Gastroesophageal sphincter (tissue), 4 donors: ENCODE measurements at regions not wholly inside any gene's neighbourhood (a gene's known extent, or its start where the extent isn't known, plus 50 kb on each side); places are given as distances from the start of the nearest gene placed in this dataset.

ENCODE experiments used
- ATAC-seq: fragments of 150-250 bp; one replicate; pipeline ENCODE4 v1.9.1; 2016; ENCODE audit warnings: mild to moderate bottlenecking, moderate library complexity
- H3K27ac ChIP-seq, 4 donors: fragments of 200-600 bp; sonication (generic) in 3 of 4; 1 replicate in 3 of 4; 2 replicates in 1 of 4; pipeline ENCODE4 v1.5.1; 2016 to 2019
- H3K27me3 ChIP-seq: fragments of 200-600 bp; sonication (generic); one replicate; pipeline ENCODE4 v1.5.1; 2019
- H3K36me3 ChIP-seq, 2 donors: fragments of 200-600 bp; sonication (generic); one replicate each; pipeline ENCODE4 v1.5.1; 2019; ENCODE audit warnings: control low read depth in 1 of 2
- H3K4me1 ChIP-seq, 3 donors: fragments of 200-600 bp; sonication (generic); 1 replicate in 2 of 3; 2 replicates in 1 of 3; pipeline ENCODE4 v1.5.1; 2016 to 2019; ENCODE audit warnings: control low read depth in 2 of 3
- H3K4me3 ChIP-seq, 2 donors: fragments of 200-600 bp; sonication (generic); one replicate each; pipeline ENCODE4 v1.5.1; 2019; ENCODE audit warnings: mild to moderate bottlenecking in 1 of 2, moderate library complexity in 1 of 2
- H3K9me3 ChIP-seq, 3 donors: fragments of 200-600 bp; sonication (generic); one replicate each; pipeline ENCODE4 v1.5.1; 2017 to 2019; ENCODE audit warnings: control low read depth in 2 of 3
- EP300 ChIP-seq: sonication (generic); formaldehyde crosslinking; IDR thresholded peaks from one replicate; pipeline ENCODE4 v1.6.1; 2017; ENCODE audit warnings: antibody characterized with exemption, mild to moderate bottlenecking
- POLR2A ChIP-seq, 2 donors: fragments of 450-650 bp; IDR thresholded peaks; one replicate each; pipeline ENCODE4 v1.6.1; 2017; ENCODE audit warnings: antibody characterized with exemption in 2 of 2, mild to moderate bottlenecking in 2 of 2, moderate library complexity in 1 of 2
- POLR2AphosphoS5 ChIP-seq: sonication (generic); formaldehyde crosslinking; IDR thresholded peaks from one replicate; pipeline ENCODE4 v1.6.1; 2017; ENCODE audit warnings: antibody characterized with exemption
- WGBS, 2 donors: methylation state at CpG; one replicate each; pipeline ENCODE4 v1.1.5; 2018; ENCODE audit warnings: low coverage in 1 of 2; 5-methylcytosine and 5-hydroxymethylcytosine counted together
- TF ChIP-seq, protein P1 (sequence below), 4 experiments: fragments of 200-600 bp in 2 of 4; fragments of 450-650 bp in 2 of 4; sonication (generic) in 1 of 4; IDR thresholded peaks; one replicate each; pipeline ENCODE4 v1.5.1; 2017 to 2019; ENCODE audit warnings: antibody characterized with exemption in 4 of 4, mild to moderate bottlenecking in 2 of 4, moderate library complexity in 2 of 4

GRCh38 chr9:82539146-82539545, 523.8 kb downstream of the RASEF start:
- Histone ChIP-seq H3K4me3 (no peak overlapping the region), H3K36me3 (no peaks in the 10 kb centered on the region), H3K4me1 (no peaks in the 10 kb centered on the region), H3K27me3 (no peaks in the 10 kb centered on the region), H3K9me3 (no peaks in the 10 kb centered on the region), H3K27ac (no peak overlapping the region)
- ATAC-seq: no peak
- TF ChIP-seq EP300 (no peak), POLR2A (IDR thresholded peaks at IDR 0.05) (no peak), POLR2AphosphoS5 (no peak)
- TF ChIP-seq, protein P1, sequence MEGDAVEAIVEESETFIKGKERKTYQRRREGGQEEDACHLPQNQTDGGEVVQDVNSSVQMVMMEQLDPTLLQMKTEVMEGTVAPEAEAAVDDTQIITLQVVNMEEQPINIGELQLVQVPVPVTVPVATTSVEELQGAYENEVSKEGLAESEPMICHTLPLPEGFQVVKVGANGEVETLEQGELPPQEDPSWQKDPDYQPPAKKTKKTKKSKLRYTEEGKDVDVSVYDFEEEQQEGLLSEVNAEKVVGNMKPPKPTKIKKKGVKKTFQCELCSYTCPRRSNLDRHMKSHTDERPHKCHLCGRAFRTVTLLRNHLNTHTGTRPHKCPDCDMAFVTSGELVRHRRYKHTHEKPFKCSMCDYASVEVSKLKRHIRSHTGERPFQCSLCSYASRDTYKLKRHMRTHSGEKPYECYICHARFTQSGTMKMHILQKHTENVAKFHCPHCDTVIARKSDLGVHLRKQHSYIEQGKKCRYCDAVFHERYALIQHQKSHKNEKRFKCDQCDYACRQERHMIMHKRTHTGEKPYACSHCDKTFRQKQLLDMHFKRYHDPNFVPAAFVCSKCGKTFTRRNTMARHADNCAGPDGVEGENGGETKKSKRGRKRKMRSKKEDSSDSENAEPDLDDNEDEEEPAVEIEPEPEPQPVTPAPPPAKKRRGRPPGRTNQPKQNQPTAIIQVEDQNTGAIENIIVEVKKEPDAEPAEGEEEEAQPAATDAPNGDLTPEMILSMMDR (IDR thresholded peaks at IDR 0.05): no peak
- WGBS, 2 donors: 71 to 88% methylated on average over 2 of the region's 2 CpGs

DNA sequence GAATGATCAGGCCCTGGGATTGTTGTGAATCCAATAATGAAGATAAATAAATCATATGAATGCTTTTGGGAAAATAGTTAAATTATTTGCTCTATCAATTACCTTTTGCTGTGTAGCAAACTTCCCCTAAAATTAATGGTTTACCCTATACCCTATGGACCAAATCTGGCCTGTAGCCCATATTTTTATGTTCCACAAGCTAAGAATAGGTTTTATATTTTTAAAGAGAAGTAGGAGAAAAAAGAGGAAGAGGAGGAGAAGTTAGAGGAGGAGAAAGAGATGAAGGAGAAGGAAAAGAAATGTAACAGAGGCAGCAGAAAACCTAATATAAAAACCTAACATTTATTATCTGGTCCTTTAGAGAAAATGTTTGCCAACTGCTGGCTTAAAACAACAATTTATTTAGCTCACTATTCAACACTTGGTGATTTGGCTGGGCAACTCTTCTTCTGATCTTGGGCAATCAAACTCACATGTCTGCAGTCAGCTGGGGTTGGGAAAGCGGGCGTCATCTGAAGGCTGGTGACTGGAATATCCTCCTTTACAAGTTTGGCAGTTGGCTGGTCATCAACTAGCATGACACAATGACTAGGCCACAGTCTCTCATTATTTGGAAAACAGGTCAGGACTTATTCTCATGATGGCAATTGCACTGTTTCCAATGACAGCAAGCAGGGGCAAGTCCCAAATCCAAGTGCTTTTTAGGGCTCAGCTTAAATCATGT, 522.9 kb downstream of the RASEF start:
- H3K9me3 ChIP-seq: no peaks in the 10 kb centered on the region
- no peak for ATAC-seq
- H3K27ac ChIP-seq: no peak overlapping the region
- 80 to 92% methylated on average over 1 to 2 of the region's 2 CpGs for WGBS, 2 donors
- no peaks in the 10 kb centered on the region for H3K4me1 ChIP-seq
- TF ChIP-seq EP300 (no peak), POLR2A (IDR thresholded peaks at IDR 0.05) (no peak), POLR2AphosphoS5 (no peak)
- TF ChIP-seq, protein P1 (IDR thresholded peaks at IDR 0.05): no peak
- no peak overlapping the region for H3K4me3 ChIP-seq
- no peaks in the 10 kb centered on the region for H3K36me3 ChIP-seq
- no peaks in the 10 kb centered on the region for H3K27me3 ChIP-seq

DNA sequence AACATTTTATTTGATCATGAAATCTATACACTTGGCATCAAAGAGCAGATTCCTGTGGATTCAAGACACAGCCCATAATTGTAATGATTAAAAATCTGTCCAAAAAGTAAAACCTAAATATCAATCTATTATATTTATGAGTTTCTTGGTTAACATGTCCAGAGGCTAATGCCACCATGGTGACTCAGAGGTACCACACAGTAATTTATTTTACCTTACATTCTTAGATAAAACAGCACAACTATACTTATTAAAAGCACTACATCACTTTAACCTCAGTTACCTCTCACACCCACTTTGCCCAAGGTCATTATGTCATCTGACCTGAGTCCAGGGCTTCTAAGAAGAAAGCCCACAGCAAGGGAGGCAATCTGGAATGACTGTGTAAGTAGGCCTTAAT, 519.2 kb downstream of the RASEF start:
- no peak overlapping the region for H3K4me3 ChIP-seq
- H3K36me3 ChIP-seq: no peaks in the 10 kb centered on the region
- ATAC-seq: no peak
- H3K4me1 ChIP-seq: no peaks in the 10 kb centered on the region
- no peaks in the 10 kb centered on the region for H3K9me3 ChIP-seq
- TF ChIP-seq POLR2A (IDR thresholded peaks at IDR 0.05) (no peak), EP300 (no peak), POLR2AphosphoS5 (no peak)
- TF ChIP-seq, protein P1 (IDR thresholded peaks at IDR 0.05): no peak
- H3K27me3 ChIP-seq: no peaks in the 10 kb centered on the region
- no peak overlapping the region for H3K27ac ChIP-seq

DNA sequence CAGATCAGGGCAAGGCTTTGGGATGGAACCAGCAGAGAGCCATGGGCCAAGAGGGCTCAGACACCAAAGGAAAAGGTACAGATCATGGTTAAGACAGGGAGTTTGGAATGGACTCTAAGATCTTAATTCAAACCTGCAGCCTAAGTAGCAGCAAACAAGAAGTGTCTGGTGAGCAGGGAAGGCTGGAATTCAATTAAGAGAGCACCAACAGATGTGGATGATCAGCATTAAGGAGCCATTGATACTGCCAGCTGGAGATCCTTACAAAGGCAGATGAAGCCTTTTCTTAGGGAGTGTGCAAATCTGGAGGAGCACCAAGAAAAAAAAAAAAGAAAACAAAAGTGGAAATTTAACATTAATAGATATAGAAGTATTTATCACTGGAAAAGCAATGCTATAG, 516.8 kb downstream of the RASEF start:
- Histone ChIP-seq H3K27ac (no peak overlapping the region), H3K4me3 (no peak overlapping the region), H3K27me3 (no peaks in the 10 kb centered on the region), H3K4me1 (no peaks in the 10 kb centered on the region), H3K9me3 (no peaks in the 10 kb centered on the region), H3K36me3 (no peaks in the 10 kb centered on the region)
- no peak for TF ChIP-seq EP300
- TF ChIP-seq POLR2AphosphoS5: no peak
- TF ChIP-seq, protein P1 (IDR thresholded peaks at IDR 0.05): no peak
- no peak for TF ChIP-seq POLR2A (IDR thresholded peaks at IDR 0.05)
- no peak for ATAC-seq

- H3K27me3 ChIP-seq: no peaks in the 10 kb centered on the region
- H3K4me3 ChIP-seq: no peak overlapping the region
- TF ChIP-seq POLR2A (IDR thresholded peaks at IDR 0.05) (no peak), EP300 (no peak), POLR2AphosphoS5 (no peak)
- TF ChIP-seq, protein P1 (IDR thresholded peaks at IDR 0.05): no peak
- WGBS, 2 donors: 54 to 71% methylated on average over 1 of the region's 1 CpG
- no peaks in the 10 kb centered on the region for H3K4me1 ChIP-seq
- no peaks in the 10 kb centered on the region for H3K36me3 ChIP-seq
- no peaks in the 10 kb centered on the region for H3K9me3 ChIP-seq
- ATAC-seq: no peak
- H3K27ac ChIP-seq: no peak overlapping the region
Observed at GRCh38 chr9:82547995-82548394, 514.9 kb downstream of the RASEF start.
